HG03439 (cell line): ENCODE measurements at regions not wholly inside any gene's neighbourhood (a gene's known extent, or its start where the extent isn't known, plus 50 kb on each side); places are given as distances from the start of the nearest gene placed in this dataset.

Experiments used
- ATAC-seq: cut with Tn5 transposase; IDR thresholded peaks from one replicate; pipeline ENCODE4 v1.9.1; 2021; ENCODE audit warnings: mild to moderate bottlenecking, moderate library complexity; ENCODE audit not compliant: unreplicated experiment

DNA sequence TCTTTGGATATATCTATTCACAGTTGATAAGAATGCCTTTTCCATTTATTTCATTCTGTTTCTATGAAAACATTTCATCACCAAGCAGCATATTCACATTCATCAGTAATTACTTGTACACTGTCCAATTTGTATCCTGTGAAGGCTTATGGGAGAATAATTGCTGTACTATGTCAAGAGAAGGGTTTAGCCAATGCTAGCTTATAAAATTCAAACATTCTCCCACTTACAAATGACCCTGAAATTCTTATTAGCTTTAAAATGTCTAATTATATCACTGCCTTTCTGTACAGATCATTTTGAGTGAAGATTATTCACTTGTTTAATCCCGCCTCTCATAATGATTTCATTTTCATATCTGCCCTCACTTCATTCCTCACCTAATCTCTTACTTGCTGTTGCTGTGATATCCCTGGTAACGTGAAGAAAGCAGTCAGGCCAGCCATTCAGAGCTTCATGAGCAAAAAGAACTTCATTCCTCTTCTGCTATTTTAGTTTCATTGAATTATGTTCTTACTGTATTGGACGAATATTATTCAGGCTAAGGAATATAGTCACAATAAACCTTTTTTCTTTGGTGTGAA, 778.7 kb downstream of the OLFM4 start:
- ATAC-seq: no peak

DNA sequence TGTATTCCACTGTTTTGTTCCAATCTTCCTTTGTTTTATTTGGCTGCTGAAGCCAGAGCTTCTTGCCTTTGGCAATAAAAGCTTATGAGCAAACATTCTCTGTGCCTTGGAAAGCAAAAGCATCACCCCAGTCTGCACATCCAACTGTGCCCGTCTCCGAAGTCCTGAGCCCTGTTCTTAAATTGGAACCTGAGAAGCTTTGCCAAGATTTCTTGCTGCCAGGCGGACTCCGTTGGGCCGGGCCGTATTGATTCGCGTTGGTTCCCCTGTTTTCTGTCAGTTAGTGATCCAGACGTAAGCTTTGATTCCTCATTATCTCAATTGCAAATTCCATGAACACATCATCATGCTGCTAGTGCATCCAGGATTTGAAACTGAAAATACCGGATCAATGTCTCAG, 793.0 kb downstream of the OLFM4 start:
- no peak for ATAC-seq

DNA sequence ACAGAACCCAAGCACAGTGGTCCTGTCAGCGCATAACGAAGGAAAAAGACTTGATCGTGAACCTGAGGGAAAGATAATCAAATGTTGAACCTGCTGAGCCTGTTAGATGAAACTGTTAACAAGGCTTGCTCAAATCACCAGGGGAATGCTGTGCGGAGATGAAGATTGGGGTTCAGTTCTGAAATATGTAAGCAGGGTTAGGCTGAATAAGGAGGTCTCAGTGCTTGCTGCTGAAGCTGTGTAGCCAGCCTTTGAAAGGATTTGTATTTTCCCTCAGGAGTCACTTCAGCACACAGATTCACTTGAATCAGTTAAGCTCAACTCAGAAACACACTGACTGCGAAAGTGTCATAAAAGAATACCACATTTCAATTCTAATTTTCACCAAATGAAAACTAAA, 793.5 kb downstream of the OLFM4 start:
- ATAC-seq: no peak

DNA sequence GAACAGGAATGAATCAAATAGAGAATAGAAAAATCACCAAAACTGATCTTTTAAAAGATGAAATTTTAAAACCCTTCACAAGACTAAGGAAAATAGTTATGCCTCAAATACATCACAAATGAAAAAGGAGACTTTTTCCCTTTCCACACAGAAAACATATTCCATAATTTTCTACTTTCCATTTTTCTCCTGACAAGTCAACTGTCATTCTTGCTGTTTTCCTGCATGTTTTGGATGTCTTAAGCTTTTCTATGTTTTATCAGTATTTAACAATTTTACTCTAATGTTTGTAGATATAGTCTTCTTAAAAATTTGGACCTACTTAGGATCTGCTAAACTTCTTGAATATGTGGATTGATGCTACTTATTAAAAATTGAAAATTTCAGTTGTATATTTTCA, 810.8 kb downstream of the OLFM4 start:
- ATAC-seq: no peak

DNA sequence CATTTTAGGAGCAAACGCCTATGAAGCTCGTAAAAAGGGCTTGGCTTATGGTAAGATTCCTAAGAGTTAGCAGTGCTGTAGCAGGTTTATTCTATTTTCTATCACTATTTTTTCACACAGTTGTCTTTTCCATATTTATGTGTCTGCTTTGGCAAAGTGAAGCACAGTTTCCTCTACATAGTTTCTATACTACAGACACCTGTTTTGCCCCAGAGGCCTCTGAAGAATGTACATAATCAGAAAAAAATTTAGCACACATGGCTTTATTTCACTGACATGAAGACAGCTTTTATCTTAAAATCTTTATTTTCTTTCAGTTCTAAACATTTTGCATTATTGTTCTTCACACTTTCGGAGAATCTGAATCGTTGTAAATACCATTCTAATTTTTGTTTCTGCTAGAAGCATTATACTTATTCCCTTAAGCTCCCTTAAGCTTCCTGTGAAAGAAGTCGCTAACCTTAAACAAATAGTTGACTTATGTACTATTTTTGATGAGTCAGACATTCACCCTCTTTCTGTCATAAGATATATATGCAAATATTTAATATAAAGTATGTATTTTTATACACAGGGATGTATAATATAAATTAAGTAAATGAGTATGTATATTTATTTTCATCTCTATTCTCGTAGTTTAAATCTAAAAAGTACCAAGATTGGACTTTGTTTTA, 816.0 kb downstream of the OLFM4 start:
- ATAC-seq: no peak

DNA sequence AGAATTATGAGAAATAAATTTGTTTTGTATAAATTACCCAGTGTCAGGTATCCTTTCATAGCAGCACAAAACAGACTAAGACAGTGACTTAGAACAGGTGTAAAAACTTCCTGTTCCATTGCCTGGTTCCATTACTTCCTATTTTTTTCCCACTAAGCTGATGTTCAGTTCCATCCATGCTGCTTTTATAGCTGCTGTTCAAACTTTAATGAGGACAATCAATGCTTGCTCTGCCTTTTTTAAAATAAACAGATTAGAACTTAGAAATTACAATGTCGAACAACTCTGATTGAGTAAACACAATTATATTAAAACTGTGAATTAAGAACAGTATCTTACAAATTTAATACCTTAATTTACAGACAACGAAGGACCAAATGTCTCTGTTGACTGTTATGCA, 818.9 kb downstream of the OLFM4 start:
- ATAC-seq: no peak

DNA sequence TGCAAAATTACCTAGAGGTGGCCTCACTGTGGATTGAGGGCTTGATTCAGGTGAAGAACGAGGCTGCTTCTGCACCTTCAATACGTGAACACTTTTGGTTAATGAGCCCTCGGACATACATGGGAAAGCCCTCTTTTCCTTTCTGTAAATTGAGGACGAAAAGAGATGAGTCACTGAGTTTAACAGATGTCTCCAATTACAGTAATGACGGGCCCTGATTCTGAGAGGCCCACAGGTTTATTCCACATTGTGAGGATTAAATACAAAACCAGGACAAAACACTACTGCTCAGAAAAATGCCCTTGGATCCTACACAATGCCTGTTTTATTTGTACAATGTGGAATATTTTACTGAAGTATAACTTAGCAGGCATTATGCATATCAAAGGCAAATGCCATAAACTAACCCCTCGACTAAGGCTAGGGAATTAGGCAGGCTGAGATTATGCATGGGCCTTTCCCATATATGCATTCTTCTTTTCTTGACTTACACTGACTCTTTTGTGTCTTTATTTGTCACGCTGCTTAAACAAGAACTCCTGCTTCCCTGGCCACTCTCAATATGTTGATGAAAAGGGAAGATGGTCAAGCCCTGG, 819.9 kb downstream of the OLFM4 start:
- ATAC-seq: no peak

DNA sequence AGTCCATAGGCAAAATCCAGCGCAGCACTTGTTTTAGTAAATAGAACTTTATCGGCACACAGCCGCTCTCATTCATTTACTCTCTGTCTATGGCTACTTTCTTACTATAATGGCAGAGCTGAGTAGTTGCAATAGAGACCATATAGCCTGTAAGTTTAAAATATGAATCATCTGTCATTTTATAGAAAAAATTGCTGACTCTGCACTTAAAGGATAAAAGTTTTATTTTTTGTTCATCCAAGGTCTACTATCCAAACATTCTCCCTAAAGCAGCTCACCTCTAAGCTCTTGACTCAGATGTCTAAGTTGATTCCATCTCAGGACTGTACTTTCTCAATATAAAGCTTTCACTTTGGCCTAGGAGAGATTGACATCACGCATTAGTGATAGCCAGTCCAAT, 825.7 kb downstream of the OLFM4 start:
- ATAC-seq: no peak

DNA sequence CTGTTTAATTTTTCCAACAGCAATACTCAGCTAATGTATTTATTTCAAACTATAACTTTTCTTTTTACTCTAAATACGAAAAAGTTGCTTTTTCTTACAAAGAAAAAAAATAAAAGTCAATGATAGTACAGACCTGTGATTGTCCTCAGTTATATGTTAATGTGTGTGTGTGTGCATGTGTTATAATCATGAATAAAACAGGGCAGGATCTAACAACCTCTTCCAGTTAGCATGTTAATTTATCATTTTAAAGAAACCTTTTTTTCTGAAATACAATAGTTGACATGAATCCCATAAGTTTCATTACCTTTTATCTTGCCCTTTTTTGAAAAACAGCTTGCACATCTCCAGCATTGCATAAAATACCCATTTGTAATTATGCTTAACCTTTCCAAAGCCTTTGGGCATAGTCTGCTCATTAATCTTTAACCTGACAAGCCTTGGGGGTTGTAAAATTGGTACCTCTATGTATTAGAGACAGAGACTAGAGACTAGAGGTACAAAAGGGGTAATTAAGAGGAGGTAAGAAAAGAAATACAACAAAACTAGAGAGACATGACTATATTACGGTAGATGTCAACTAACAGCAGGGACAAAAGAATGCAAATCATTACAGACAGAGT, 828.1 kb downstream of the OLFM4 start:
- no peak for ATAC-seq

DNA sequence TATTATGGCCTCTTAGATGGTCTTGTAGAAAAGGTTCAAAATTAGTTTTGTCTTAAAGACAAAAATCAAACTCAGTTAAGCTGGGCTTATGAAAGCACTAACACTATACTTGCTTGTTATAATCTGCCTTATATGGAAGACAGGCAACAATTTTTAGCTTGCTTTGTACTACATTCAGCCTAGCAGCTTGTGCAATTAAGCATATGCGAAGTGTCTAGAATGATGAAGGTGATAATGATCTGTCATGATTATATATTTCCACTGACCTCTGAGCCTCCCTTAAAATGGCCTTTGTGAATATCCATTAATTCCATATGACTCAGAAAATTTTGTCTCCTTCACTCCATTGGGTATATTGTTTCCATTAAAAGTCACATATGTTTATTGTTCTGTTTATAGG, 834.9 kb downstream of the OLFM4 start:
- ATAC-seq: no peak

DNA sequence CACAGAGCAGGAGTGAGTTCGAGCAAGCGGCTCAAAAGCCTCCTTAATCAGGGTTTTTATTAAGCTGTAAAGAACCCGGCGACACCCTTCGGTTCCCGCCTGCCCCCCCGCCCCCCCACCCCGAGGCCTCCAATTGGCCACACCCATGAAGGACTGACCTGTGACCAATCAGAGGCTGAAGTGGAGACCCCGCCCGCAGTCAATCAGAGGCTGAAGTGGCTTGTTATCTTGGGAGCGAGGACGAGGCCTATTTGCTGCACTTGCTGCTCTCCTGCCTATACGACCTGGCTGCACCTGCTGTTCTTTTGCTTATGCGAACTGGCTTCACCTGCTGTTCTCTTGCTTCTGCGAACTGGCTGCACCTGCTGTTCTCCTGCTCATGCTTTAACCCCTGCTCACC, 844.9 kb downstream of the OLFM4 start:
- no peak for ATAC-seq

DNA sequence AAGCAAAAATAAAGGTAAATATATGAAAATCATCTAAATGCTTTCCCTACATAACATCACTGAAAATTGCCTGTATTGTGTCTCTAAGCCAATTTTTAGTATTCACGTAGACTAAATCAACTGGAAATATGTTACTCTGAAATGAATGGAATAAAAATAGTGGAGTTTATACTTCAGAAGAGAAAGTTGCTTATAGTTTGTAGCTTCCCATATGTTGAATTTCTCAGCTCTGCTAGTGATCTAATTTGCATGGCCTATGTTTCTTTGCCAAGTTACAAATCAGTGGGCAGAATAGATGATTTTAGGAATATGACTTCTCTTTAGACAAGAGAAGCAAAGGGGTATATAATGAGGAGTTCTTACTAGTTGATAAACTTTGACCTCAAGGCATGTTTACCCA, 850.2 kb downstream of the OLFM4 start:
- ATAC-seq: no peak

DNA sequence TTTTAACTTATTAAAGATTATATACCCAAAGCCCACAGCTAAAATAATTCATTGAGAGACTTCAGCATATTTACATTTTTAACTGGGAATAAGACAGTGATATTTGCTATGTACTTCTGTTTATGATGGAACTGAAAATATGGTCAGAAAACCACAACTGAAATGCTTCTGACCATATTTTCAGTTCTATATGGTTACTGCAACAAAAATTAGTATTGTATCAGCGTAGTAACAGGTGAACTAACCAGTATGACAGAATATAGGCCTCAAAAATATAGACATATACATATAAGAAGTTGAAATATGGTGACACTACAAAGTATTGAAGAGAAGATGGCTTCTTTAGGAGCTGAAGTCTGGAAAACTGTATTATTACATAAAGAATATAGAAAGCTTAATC, 857.4 kb downstream of the OLFM4 start:
- ATAC-seq: no peak

DNA sequence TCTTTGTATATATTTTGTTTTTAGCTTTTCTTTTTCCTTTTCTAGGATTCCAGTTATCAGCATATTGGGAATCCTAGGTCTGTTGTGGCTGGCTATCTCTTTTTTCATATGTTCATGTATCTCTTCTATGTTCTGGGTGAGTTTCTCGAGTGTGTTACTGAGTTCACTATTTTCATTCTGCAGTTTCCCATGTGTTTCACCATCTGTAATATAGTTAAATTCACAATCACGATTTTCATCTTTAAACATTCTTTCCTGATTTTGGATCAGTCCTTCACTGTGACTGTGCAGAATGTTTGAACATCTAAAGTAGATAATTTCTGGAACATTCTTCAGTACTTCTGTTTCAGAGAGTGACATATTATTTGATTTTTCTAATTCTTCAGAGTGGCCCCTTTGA, 862.1 kb downstream of the OLFM4 start:
- no peak for ATAC-seq

DNA sequence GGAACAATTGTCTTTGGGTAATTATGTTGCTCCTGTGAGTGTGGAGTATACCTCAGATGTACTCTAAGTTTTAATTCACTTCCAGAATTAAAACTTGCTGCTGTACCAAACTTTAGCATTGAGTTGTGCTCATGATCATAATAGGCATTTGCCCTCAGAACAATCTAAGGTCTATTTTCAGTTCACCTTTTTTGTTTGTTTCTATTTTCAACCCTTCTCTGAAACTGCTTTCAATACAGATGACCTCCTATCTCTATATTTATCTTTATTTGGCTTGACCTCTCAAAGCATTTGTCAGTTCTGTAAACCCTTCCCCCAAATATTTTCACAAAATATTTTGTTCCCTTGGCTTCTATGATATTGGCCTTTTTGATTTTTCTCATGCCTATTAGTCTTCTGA, 873.0 kb downstream of the OLFM4 start:
- peak; percentile 83 for ATAC-seq

DNA sequence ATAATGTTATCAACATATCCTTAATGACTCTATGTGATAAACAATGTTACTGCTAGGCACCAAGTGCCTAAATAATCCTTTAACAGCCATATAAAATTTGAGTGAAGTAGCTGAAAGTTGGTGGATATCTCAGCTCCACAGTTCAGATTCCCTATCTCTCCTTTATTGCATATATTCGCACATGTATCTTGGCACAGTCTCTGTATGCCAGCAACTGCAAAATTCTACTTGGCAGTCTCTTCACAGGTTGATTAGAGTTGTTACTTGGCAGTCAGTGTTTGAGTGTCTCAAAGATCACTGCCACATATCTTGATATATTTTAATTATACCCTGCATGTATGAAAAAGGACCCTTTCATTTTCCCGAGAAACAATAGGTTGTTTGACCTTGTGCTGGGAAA, 879.3 kb downstream of the OLFM4 start:
- ATAC-seq: no peak

DNA sequence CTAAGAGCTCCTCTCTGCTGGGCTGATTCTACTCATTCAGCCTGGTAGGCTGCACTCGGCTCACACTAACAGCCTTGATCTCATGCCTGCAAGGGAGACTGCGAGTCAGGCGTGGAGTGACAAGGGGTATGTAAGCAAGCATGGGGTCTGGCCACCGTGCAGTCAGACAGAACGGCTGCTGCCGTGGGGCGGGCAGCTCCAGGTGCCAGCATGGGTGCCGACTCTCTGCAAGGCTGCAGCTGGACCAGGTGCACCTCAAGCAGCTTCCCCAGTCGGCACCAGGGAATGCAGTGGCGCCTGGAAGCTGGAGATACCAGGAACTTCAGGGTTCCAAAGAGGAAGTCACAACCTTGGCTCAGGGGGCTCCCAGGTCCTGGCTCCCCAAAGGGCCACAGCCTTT, 892.3 kb downstream of the OLFM4 start:
- no peak for ATAC-seq

DNA sequence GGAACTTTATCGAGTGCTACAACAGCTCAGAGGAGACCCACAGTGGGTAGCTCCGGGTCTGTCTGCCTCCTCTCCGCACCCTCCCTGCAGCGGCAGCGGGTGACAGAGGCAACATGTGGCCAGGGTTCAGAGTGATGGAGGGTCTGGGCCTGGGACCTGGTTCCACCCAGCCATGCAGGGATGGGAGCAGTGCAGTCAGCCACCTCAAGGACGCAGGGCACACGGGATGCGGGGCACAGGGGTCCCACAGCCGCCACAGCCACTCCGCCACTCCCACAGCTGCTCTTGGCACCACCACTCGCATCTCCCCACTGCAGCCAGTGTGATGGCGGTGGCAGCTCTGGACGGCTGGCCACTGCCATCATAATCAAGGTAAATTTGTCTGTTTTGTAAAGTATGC, 892.9 kb downstream of the OLFM4 start:
- ATAC-seq: no peak

DNA sequence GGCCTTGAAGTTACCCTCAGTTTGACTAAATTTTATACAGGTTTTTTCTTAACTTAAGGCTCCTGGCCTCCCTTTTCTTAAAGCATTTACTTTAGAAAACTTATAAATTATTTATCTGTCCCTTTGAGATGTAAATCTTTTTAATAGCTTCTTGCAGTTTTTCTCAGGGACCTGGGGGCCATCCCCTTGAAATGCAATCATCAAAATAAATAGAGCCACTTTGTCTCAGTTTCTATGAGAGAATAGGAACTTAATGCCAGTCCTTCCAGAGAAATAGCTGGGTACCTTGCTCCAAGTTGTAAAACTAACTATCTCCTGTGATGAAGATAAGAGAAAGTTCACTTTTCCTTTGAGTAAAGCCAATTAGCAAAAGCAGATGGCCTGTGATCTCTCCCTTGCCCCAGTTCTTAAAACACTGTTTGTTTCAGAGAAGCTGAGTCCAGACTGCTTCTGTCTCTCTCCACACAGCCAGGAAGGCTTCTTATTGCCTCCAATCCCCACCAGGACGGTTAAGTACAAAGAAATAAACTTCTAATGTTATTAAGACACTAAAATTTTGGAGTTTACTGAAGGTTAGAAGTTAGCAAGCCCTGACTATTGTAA, 913.1 kb downstream of the OLFM4 start:
- ATAC-seq: no peak

DNA sequence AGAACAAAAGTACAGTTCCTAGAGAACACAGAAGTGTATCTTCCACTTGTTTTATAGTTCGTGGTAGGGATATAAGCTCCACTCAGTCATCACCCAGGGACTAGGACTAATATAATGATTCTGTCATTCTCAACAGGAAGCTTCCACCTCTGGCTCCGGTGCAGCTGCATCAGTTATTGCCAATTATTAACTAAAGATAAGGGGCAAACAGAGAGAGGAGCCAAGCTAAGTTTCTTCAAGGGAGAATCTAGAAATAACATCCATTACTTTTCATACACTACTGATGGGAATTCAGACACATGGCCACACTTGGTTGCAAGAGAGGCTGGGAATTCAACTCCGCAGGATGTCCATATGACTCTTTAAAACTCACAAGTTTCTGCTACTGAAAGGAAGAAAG, 917.9 kb downstream of the OLFM4 start:
- no peak for ATAC-seq

DNA sequence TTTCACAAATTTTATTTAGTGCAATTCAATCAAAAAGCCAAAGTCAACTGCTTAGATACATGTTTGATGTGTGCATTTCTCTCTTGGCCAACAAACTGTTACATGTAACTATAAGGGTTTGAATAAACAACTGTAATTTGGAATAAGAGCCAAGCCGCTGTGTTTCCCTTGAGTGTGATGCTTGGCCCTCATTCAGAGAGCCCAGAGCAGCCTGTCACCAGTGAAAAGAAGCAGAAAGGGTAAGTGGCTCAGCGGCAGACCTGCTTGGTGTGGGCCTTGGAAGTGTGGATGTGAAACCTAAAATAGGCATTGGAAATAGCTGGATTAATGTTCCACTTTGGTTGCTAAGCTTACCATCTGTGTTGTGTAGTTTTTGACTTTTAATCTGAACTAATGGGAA, 924.6 kb downstream of the OLFM4 start:
- ATAC-seq: no peak
